H9 (cell line): ENCODE measurements at regions not wholly inside any gene's neighbourhood (a gene's known extent, or its start where the extent isn't known, plus 50 kb on each side); places are given as distances from the start of the nearest gene placed in this dataset.

Source experiments
- DNase-seq: peaks from one replicate; pipeline ENCODE4 v3.0.0-alpha.2; 2017
- H2AFZ ChIP-seq: one replicate; pipeline ENCODE4 v1.6.1; 2013; ENCODE audit warnings: mild to moderate bottlenecking, low read length, control low read depth, moderate library complexity
- H2AK5ac ChIP-seq: 2 replicates; pipeline ENCODE4 v1.6.1; 2013; ENCODE audit warnings: low read length, control low read depth, mixed read lengths; ENCODE audit not compliant: insufficient read length
- H2BK120ac ChIP-seq: one replicate; pipeline ENCODE4 v1.6.1; 2013; ENCODE audit warnings: low read depth, mild to moderate bottlenecking, low read length, control low read depth, inconsistent platforms; ENCODE audit not compliant: poor library complexity, severe bottlenecking
- H2BK12ac ChIP-seq: 2 replicates; pipeline ENCODE4 v1.6.1; 2013; ENCODE audit warnings: low read length, control low read depth, mixed read lengths, low read depth; ENCODE audit not compliant: insufficient read length
- H2BK15ac ChIP-seq: 2 replicates; pipeline ENCODE4 v1.6.1; 2013; ENCODE audit warnings: low read depth, low read length, control low read depth
- H2BK20ac ChIP-seq: one replicate; pipeline ENCODE4 v1.6.1; 2013; ENCODE audit warnings: low read depth, mild to moderate bottlenecking, low read length, control low read depth, inconsistent platforms; ENCODE audit not compliant: poor library complexity, severe bottlenecking
- H2BK5ac ChIP-seq: 2 replicates; pipeline ENCODE4 v1.6.1; 2013; ENCODE audit warnings: low read length, control low read depth, mixed read lengths; ENCODE audit not compliant: insufficient read length
- H3K14ac ChIP-seq: 2 replicates; pipeline ENCODE4 v1.6.1; 2013; ENCODE audit warnings: low read length, control low read depth; ENCODE audit not compliant: insufficient read depth
- H3K18ac ChIP-seq: 2 replicates; pipeline ENCODE4 v1.6.1; 2013; ENCODE audit warnings: low read depth, mild to moderate bottlenecking, mixed read lengths, low read length, control low read depth; ENCODE audit not compliant: insufficient read length
- H3K23ac ChIP-seq: 2 replicates; pipeline ENCODE4 v1.6.1; 2013; ENCODE audit warnings: low read length, control low read depth, mixed read lengths, low read depth; ENCODE audit not compliant: insufficient read length
- H3K23me2 ChIP-seq: 2 replicates; pipeline ENCODE4 v1.6.1; 2013; ENCODE audit warnings: low read depth, mild to moderate bottlenecking, mixed read lengths, low read length, control low read depth; ENCODE audit not compliant: insufficient read length, poor library complexity, severe bottlenecking
- H3K27ac ChIP-seq: 2 replicates; pipeline ENCODE4 v1.5.1; 2013; ENCODE audit warnings: low read length, control low read depth, mixed read lengths, low read depth; ENCODE audit not compliant: insufficient read length
- H3K27me3 ChIP-seq: 2 replicates; pipeline ENCODE4 v1.6.1; 2013; ENCODE audit warnings: low read length, control low read depth, inconsistent platforms; ENCODE audit not compliant: insufficient read depth
- H3K4ac ChIP-seq: 2 replicates; pipeline ENCODE4 v1.6.1; 2013; ENCODE audit warnings: low read depth, mild to moderate bottlenecking, control low read depth, inconsistent platforms, low read length, moderate library complexity
- H3K4me1 ChIP-seq: 2 replicates; pipeline ENCODE4 v1.6.1; 2013; ENCODE audit warnings: low read length, control low read depth, inconsistent platforms; ENCODE audit not compliant: insufficient read depth
- H3K4me2 ChIP-seq: 2 replicates; pipeline ENCODE4 v1.6.1; 2013; ENCODE audit warnings: low read length, control low read depth, mixed read lengths; ENCODE audit not compliant: insufficient read length, insufficient read depth
- H3K56ac ChIP-seq: 2 replicates; pipeline ENCODE4 v1.6.1; 2013; ENCODE audit warnings: low read depth, mild to moderate bottlenecking, mixed read lengths, low read length, control low read depth; ENCODE audit not compliant: insufficient read length
- H3K79me1 ChIP-seq: 2 replicates; pipeline ENCODE4 v1.6.1; 2013; ENCODE audit warnings: low read depth, mild to moderate bottlenecking, moderate library complexity, low read length, control low read depth, inconsistent platforms; ENCODE audit not compliant: insufficient read depth, poor library complexity, severe bottlenecking
- H3K79me2 ChIP-seq: 2 replicates; pipeline ENCODE4 v1.6.1; 2013; ENCODE audit warnings: low read length, control low read depth, inconsistent platforms; ENCODE audit not compliant: insufficient read depth
- H3K9ac ChIP-seq: 2 replicates; pipeline ENCODE4 v1.6.1; 2013; ENCODE audit warnings: low read length, control low read depth, mixed read lengths; ENCODE audit not compliant: insufficient read length; ENCODE audit errors: extremely low read depth
- H3K9me3 ChIP-seq: one replicate; pipeline ENCODE4 v1.6.1; 2013; ENCODE audit warnings: low read depth, low read length, inconsistent platforms; ENCODE audit not compliant: control insufficient read depth
- H3T11ph ChIP-seq: one replicate; pipeline ENCODE4 v1.6.1; 2013; ENCODE audit warnings: mild to moderate bottlenecking, low read length, control low read depth, inconsistent platforms
- H4K20me1 ChIP-seq: one replicate; pipeline ENCODE4 v1.6.1; 2013; ENCODE audit not compliant: control insufficient read depth, insufficient read length, insufficient read depth
- H4K5ac ChIP-seq: 2 replicates; pipeline ENCODE4 v1.6.1; 2013; ENCODE audit warnings: low read depth, mild to moderate bottlenecking, mixed read lengths, low read length, control low read depth; ENCODE audit not compliant: insufficient read length
- H4K8ac ChIP-seq: replicated peaks from 2 replicates; pipeline ENCODE4 v1.6.1; 2013; ENCODE audit warnings: low read length, control low read depth, mixed read lengths, low read depth; ENCODE audit not compliant: insufficient read length
- H4K91ac ChIP-seq: 2 replicates; pipeline ENCODE4 v1.6.1; 2013; ENCODE audit warnings: low read depth, mild to moderate bottlenecking, moderate library complexity, mixed read lengths, low read length, control low read depth; ENCODE audit not compliant: insufficient read length
- H3K27ac Mint-ChIP-seq, 3 experiments: 2 replicates in 2 of 3; 3 replicates in 1 of 3; pipeline ENCODE4 v1.8.0; 2020 to 2021; ENCODE audit warnings: mixed read lengths in 3 of 3, mild to moderate bottlenecking in 1 of 3, moderate library complexity in 1 of 3
- H3K27me3 Mint-ChIP-seq: 2 replicates; pipeline ENCODE4 v1.8.0; 2021; ENCODE audit warnings: low read depth, mild to moderate bottlenecking, moderate library complexity, mixed read lengths
- H3K36me3 Mint-ChIP-seq, 3 experiments: 2 replicates in 2 of 3; 3 replicates in 1 of 3; pipeline ENCODE4 v1.8.0; 2020 to 2021; ENCODE audit warnings: low read depth in 3 of 3, mixed read lengths in 3 of 3; ENCODE audit not compliant: insufficient read depth in 1 of 3
- H3K4me1 Mint-ChIP-seq, 2 experiments: 2 replicates each; pipeline ENCODE4 v1.8.0; 2020; ENCODE audit warnings: mixed read lengths in 2 of 2
- H3K4me3 Mint-ChIP-seq, 2 experiments: 2 replicates in 1 of 2; 3 replicates in 1 of 2; pipeline ENCODE4 v1.8.0; 2020 to 2021; ENCODE audit warnings: mild to moderate bottlenecking in 2 of 2, mixed read lengths in 2 of 2, moderate library complexity in 1 of 2
- H3K9me3 Mint-ChIP-seq, 2 experiments: 2 replicates in 1 of 2; 3 replicates in 1 of 2; pipeline ENCODE4 v1.8.0; 2020; ENCODE audit warnings: mild to moderate bottlenecking in 2 of 2, mixed read lengths in 2 of 2, moderate library complexity in 1 of 2
- CTCF ChIP-seq: fragments of 200-600 bp; sonication (generic); conservative IDR thresholded peaks from 3 replicates; pipeline ENCODE4 v1.8.0; 2021; ENCODE audit warnings: antibody characterized with exemption, mild to moderate bottlenecking
- WGBS: extraction: QIAGEN DNeasy Blood & Tissue Kit; methylation state at CpG from one replicate; pipeline ENCODE4 v1.1.7; 2013; ENCODE audit warnings: missing lambda C conversion rate, low lambda C conversion rate, mixed read lengths; ENCODE audit not compliant: insufficient read length; ENCODE audit errors: extremely low coverage; 5-methylcytosine and 5-hydroxymethylcytosine counted together

GRCh38 chr3:105996781-105997180, 128.0 kb upstream of the CBLB start:
- Histone ChIP-seq H3K56ac (no peak overlapping the region), H2BK20ac (no peak overlapping the region), H2BK5ac (no peak overlapping the region), H3K79me1 (no peaks in the 10 kb centered on the region), H2AFZ (no peak overlapping the region), H4K8ac (no peak overlapping the region), H3K27ac (no peak overlapping the region), H3K23ac (no peak overlapping the region), H2BK15ac (no peak overlapping the region), H3K14ac (no peak overlapping the region), H3K4me1 (no peaks in the 10 kb centered on the region), H3K9me3 (no peaks in the 10 kb centered on the region), H3K18ac (no peak overlapping the region), H4K5ac (no peak overlapping the region), H3T11ph (no peak overlapping the region), H4K20me1 (no peaks in the 10 kb centered on the region), H3K4ac (no peak overlapping the region), H3K27me3 (no peaks in the 10 kb centered on the region), H2BK120ac (no peak overlapping the region), H3K79me2 (no peaks in the 10 kb centered on the region), H3K4me2 (no peak overlapping the region), H2AK5ac (no peak overlapping the region), H4K91ac (no peak overlapping the region), H2BK12ac (no peak overlapping the region), H3K9ac (no peak overlapping the region), H3K23me2 (no peaks in the 10 kb centered on the region)
- no CpG with 5 or more reads among the region's 4 CpGs for WGBS
- Mint-ChIP-seq H3K4me1 (no peaks in the 10 kb centered on the region), H3K27ac (peak overlapping the region in 1 of 3 experiments; percentile 52; a peak in 1 of 7 replicates), H3K27me3 (no peaks in the 10 kb centered on the region), H3K4me3 (no peak overlapping the region), H3K36me3 (peaks cover 0 to 5% (median 0%) of the 10 kb centered on the region in 3 experiments; a peak in 1 of 7 replicates), H3K9me3 (peaks cover 0 to 11% of the 10 kb centered on the region in 2 experiments; a peak in 4 of 5 replicates)
- no peak for TF ChIP-seq CTCF
- DNase-seq = no peak
